Chondrocyte (in vitro differentiated cells): ENCODE measurements at regions not wholly inside any gene's neighbourhood (a gene's known extent, or its start where the extent isn't known, plus 50 kb on each side); places are given as distances from the start of the nearest gene placed in this dataset.

ENCODE experiments used
- DNase-seq: peaks from one replicate; pipeline ENCODE4 v3.0.0; 2021; ENCODE audit warnings: mixed read lengths, low spot score
- H3K27ac Mint-ChIP-seq: one replicate; pipeline ENCODE4 v1.8.0; 2021; ENCODE audit warnings: mild to moderate bottlenecking, moderate library complexity, mixed read lengths; ENCODE audit not compliant: unreplicated experiment
- H3K27me3 Mint-ChIP-seq: 2 replicates; pipeline ENCODE4 v1.8.0; 2021; ENCODE audit warnings: low read depth, mixed read lengths
- H3K36me3 Mint-ChIP-seq: 2 replicates; pipeline ENCODE4 v1.8.0; 2021; ENCODE audit warnings: low read depth, mixed read lengths
- H3K4me1 Mint-ChIP-seq: 2 replicates; pipeline ENCODE4 v1.8.0; 2021; ENCODE audit warnings: low read depth, mild to moderate bottlenecking, mixed read lengths
- H3K4me3 Mint-ChIP-seq: one replicate; pipeline ENCODE4 v1.8.0; 2021; ENCODE audit warnings: mild to moderate bottlenecking, moderate library complexity, mixed read lengths; ENCODE audit not compliant: unreplicated experiment
- H3K9me3 Mint-ChIP-seq: 2 replicates; pipeline ENCODE4 v1.8.0; 2021; ENCODE audit warnings: low read depth, mixed read lengths
- CTCF ChIP-seq: fragments of 200-600 bp; sonication (generic); IDR thresholded peaks from 2 replicates; pipeline ENCODE4 v1.5.0; 2021; ENCODE audit warnings: antibody characterized with exemption, mild to moderate bottlenecking, moderate library complexity

- H3K4me1 Mint-ChIP-seq, result no peaks in the 10 kb centered on the region
- no peak for TF ChIP-seq CTCF
- no peaks in the 10 kb centered on the region for H3K9me3 Mint-ChIP-seq
- no peak overlapping the region for H3K4me3 Mint-ChIP-seq
- no peak overlapping the region for H3K27ac Mint-ChIP-seq
- no peaks in the 10 kb centered on the region for H3K27me3 Mint-ChIP-seq
- no peaks in the 10 kb centered on the region for H3K36me3 Mint-ChIP-seq
- no peak for DNase-seq
Measured at GRCh38 chr2:221203856-221204255, 368.2 kb downstream of the EPHA4 start.

DNA sequence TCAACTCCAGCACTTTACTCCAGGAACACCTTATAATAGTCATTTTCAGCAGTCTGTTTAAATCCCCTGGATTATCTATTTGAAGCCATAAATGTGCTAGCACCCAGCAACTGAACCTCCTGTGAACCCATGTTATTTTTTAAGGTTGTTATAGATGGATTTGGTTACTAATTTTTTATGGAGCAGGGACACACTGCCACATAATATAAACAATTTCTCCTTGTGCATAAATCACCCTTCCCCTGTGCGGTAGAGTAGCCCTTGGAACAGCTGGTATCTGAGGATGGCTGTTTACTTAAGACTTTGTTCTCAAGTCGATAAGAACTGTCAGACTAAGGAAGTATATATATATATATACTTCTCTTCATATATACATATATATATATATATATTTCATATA is 367.4 kb downstream of the EPHA4 start:
- no peak overlapping the region for H3K4me3 Mint-ChIP-seq
- H3K27me3 Mint-ChIP-seq, result no peaks in the 10 kb centered on the region
- no peaks in the 10 kb centered on the region for H3K9me3 Mint-ChIP-seq
- no peak for TF ChIP-seq CTCF
- H3K27ac Mint-ChIP-seq, result no peak overlapping the region
- DNase-seq, result no peak
- no peaks in the 10 kb centered on the region for H3K36me3 Mint-ChIP-seq
- H3K4me1 Mint-ChIP-seq, result no peaks in the 10 kb centered on the region

GRCh38 chr2:221205103-221205673 is 366.9 kb downstream of the EPHA4 start:
- DNase-seq, result no peak
- Mint-ChIP-seq H3K4me3 (no peak overlapping the region), H3K9me3 (no peaks in the 10 kb centered on the region), H3K36me3 (no peaks in the 10 kb centered on the region), H3K27ac (no peak overlapping the region), H3K4me1 (no peaks in the 10 kb centered on the region), H3K27me3 (no peaks in the 10 kb centered on the region)
- no peak for TF ChIP-seq CTCF

- TF ChIP-seq CTCF, result no peak
- no peaks in the 10 kb centered on the region for H3K9me3 Mint-ChIP-seq
- H3K4me3 Mint-ChIP-seq, result no peak overlapping the region
- DNase-seq, result no peak
- H3K4me1 Mint-ChIP-seq, result no peaks in the 10 kb centered on the region
- no peak overlapping the region for H3K27ac Mint-ChIP-seq
- H3K27me3 Mint-ChIP-seq, result no peaks in the 10 kb centered on the region
- H3K36me3 Mint-ChIP-seq, result no peaks in the 10 kb centered on the region
Measured at GRCh38 chr2:221210686-221211085, 361.4 kb downstream of the EPHA4 start.

GRCh38 chr2:221211653-221212052 is 360.5 kb downstream of the EPHA4 start:
- DNase-seq, result no peak
- H3K27ac Mint-ChIP-seq, result no peak overlapping the region
- H3K27me3 Mint-ChIP-seq, result no peaks in the 10 kb centered on the region
- H3K9me3 Mint-ChIP-seq, result no peaks in the 10 kb centered on the region
- H3K4me3 Mint-ChIP-seq, result no peak overlapping the region
- no peaks in the 10 kb centered on the region for H3K4me1 Mint-ChIP-seq
- H3K36me3 Mint-ChIP-seq, result no peaks in the 10 kb centered on the region
- TF ChIP-seq CTCF, result no peak
